HUES48 (cell line): ENCODE measurements at regions not wholly inside any gene's neighbourhood (a gene's known extent, or its start where the extent isn't known, plus 50 kb on each side); places are given as distances from the start of the nearest gene placed in this dataset.

Source experiments
- H3K27ac ChIP-seq: one replicate; pipeline ENCODE4 v1.7.0; 2013; ENCODE audit warnings: low read depth, low read length, inconsistent platforms
- H3K27me3 ChIP-seq: 2 replicates; pipeline ENCODE4 v1.6.1; 2013; ENCODE audit warnings: mild to moderate bottlenecking, low read length; ENCODE audit not compliant: control insufficient read depth, insufficient read depth
- H3K36me3 ChIP-seq: 2 replicates; pipeline ENCODE4 v1.6.1; 2013; ENCODE audit warnings: low read length; ENCODE audit not compliant: control insufficient read depth, insufficient read depth
- H3K4me1 ChIP-seq: 2 replicates; pipeline ENCODE4 v1.6.1; 2013; ENCODE audit warnings: mild to moderate bottlenecking, low read length; ENCODE audit not compliant: control insufficient read depth, insufficient read depth
- H3K4me3 ChIP-seq: 2 replicates; pipeline ENCODE4 v1.5.1; 2013; ENCODE audit warnings: mild to moderate bottlenecking, low read depth, low read length
- H3K9ac ChIP-seq: 2 replicates; pipeline ENCODE4 v1.6.1; 2013; ENCODE audit warnings: mild to moderate bottlenecking, low read depth, low read length, moderate library complexity
- H3K9me3 ChIP-seq: 2 replicates; pipeline ENCODE4 v1.6.1; 2013; ENCODE audit warnings: low read length; ENCODE audit not compliant: control insufficient read depth, insufficient read depth

- Histone ChIP-seq H3K4me1 (no peaks in the 10 kb centered on the region), H3K4me3 (no peak overlapping the region), H3K36me3 (no peaks in the 10 kb centered on the region), H3K27ac (no peak overlapping the region), H3K27me3 (no peaks in the 10 kb centered on the region), H3K9me3 (no peaks in the 10 kb centered on the region), H3K9ac (no peak overlapping the region)
These were observed 91.8 kb upstream of the MVB12B start for GRCh38 chr9:126234681-126235335.

DNA sequence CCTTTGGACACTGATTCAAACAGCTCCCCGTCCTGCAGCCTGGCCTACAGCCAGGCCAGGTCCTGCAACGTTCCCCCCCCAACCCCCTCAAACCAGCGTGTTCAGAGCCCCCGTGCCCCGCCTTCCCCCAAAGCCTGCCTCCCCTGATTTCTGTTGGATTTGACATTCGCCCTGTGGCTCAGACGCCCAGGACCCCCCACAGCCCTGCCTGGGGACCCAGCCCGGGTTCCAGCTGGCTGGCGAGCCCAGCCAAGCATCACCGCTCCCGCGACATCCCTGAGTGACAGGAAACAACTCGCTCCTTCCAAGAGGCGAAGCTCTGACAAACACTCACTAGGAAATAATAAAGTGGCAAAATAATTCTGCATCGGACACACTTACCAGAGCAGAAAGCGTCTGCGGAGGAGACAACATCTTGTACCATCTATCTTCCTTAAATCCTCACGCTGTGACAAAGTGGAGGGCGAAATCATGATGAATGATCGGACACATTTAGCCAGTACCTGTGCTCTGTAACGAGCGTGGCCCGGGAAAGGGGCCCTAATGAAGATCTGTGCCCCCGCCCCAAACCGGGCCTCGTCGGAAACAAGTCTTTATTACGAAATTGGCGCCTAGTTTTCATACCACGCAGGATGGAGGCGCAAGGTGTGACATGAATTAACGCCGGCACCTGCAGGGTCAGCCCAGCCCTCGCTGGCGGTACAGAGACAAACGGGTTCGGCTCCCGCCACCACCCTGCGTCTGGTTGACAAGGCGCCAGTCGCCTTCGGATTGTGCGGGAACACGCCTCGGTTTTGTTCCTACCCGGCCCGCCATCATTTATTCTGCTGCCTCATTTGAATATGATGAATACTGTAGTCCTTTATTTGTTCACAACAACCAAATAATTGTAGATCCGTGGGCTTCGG lies 91.0 kb upstream of the MVB12B start:
- Histone ChIP-seq H3K27ac (no peak overlapping the region), H3K9me3 (no peaks in the 10 kb centered on the region), H3K4me3 (no peak overlapping the region), H3K9ac (no peak overlapping the region), H3K36me3 (no peaks in the 10 kb centered on the region), H3K27me3 (no peaks in the 10 kb centered on the region), H3K4me1 (no peaks in the 10 kb centered on the region)

DNA sequence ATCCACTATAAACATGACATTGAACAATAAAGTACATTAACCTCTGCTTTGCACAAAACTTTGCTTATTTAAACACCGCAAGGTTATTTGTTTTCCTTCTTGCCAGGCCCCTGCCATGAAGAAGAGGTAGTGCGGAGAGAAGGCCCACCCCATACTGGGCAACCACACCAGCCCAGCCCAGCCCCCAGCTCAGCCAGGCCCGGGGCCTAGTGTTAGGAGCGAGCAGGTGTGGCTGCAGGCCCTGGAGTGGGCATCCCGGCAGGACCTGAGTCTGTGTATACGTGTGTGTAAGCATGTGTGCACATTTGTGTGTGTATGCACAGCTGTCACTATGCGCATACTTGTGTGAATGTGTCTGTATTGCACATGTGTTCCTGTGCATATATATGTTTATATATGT lies 90.4 kb upstream of the MVB12B start:
- no peaks in the 10 kb centered on the region for H3K9me3 ChIP-seq
- H3K4me3 ChIP-seq: no peak overlapping the region
- H3K4me1 ChIP-seq: no peaks in the 10 kb centered on the region
- H3K27me3 ChIP-seq: no peaks in the 10 kb centered on the region
- no peaks in the 10 kb centered on the region for H3K36me3 ChIP-seq
- no peak overlapping the region for H3K9ac ChIP-seq
- no peak overlapping the region for H3K27ac ChIP-seq

DNA sequence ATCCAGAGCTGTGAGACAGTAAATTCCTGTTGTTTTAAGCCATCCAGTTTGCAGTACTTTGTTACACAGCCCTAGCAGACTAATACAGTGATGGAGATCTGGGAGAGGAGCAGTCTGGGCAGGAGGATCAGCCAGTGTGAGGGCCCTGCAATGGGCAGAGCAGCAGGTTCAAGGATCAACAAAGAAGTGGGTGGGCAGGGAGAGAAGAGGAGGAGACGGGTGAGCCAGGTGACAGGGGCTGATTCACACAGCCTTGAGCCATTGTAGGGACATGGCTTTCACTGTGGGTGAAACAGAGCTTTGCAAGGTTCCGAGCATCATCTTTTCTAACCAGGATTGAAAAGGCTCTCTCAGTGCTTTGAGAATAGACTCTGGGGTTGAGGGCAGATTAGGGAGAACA lies 88.2 kb upstream of the MVB12B start:
- Histone ChIP-seq H3K9ac (no peak overlapping the region), H3K9me3 (no peaks in the 10 kb centered on the region), H3K4me3 (no peak overlapping the region), H3K36me3 (no peaks in the 10 kb centered on the region), H3K27me3 (no peaks in the 10 kb centered on the region), H3K27ac (no peak overlapping the region), H3K4me1 (no peaks in the 10 kb centered on the region)

- H3K9ac ChIP-seq: no peak overlapping the region
- H3K4me1 ChIP-seq: no peaks in the 10 kb centered on the region
- H3K27me3 ChIP-seq: no peaks in the 10 kb centered on the region
- no peak overlapping the region for H3K27ac ChIP-seq
- no peaks in the 10 kb centered on the region for H3K9me3 ChIP-seq
- no peak overlapping the region for H3K4me3 ChIP-seq
- no peaks in the 10 kb centered on the region for H3K36me3 ChIP-seq
These were observed 87.1 kb upstream of the MVB12B start for GRCh38 chr9:126239515-126239914.

DNA sequence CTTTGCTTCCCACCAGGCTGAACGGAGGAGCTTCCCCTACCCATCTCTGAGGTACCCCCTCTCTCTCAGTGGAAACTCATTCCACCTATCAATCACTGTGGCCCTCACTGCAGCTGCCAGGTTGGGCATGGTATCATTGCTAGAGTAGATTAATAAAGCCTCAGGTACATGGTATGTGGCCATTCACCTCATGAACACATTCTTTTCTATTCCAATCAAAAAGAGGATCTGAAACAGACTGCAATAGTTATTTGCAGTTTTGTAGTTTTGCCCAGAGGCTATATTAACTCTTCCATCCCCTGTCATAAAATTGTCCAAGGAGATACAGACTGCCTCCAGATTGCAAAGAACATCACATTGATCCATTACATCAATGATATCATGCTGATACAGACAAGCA lies 85.8 kb upstream of the MVB12B start:
- Histone ChIP-seq H3K27ac (no peak overlapping the region), H3K4me1 (no peaks in the 10 kb centered on the region), H3K4me3 (no peak overlapping the region), H3K9ac (no peak overlapping the region), H3K36me3 (no peaks in the 10 kb centered on the region), H3K27me3 (no peaks in the 10 kb centered on the region), H3K9me3 (no peaks in the 10 kb centered on the region)

- H3K27ac ChIP-seq: no peak overlapping the region
- H3K4me1 ChIP-seq: no peaks in the 10 kb centered on the region
- H3K36me3 ChIP-seq: no peaks in the 10 kb centered on the region
- no peak overlapping the region for H3K9ac ChIP-seq
- H3K9me3 ChIP-seq: no peaks in the 10 kb centered on the region; the same call in 1 of the 2 replicates
- H3K27me3 ChIP-seq: no peaks in the 10 kb centered on the region
- no peak overlapping the region for H3K4me3 ChIP-seq
These were observed 77.9 kb upstream of the MVB12B start for GRCh38 chr9:126248680-126249079.

GRCh38 chr9:126261584-126262356 lies 64.9 kb upstream of the MVB12B start:
- Histone ChIP-seq H3K4me3 (no peak overlapping the region), H3K9ac (no peak overlapping the region), H3K27ac (no peak overlapping the region), H3K36me3 (no peaks in the 10 kb centered on the region), H3K9me3 (no peaks in the 10 kb centered on the region), H3K4me1 (no peaks in the 10 kb centered on the region), H3K27me3 (no peaks in the 10 kb centered on the region)

DNA sequence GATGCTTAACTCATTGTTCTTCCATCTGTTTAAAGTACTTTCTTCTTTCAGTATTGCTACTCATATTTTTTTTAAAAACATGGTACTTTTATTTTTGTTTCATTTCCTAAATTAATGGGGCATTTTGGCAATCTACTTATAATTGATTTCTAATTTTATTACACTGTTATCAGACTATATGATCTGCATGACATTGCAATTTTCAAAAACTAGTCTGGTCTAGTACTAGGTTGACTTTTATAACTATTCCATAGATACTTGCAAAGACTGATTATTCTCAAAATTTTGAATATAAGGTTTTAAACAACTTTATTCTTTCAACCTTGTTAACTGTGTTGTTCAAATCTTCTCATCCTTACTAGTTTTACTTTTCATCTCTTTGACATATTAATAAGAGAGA lies 63.9 kb upstream of the MVB12B start:
- H3K9me3 ChIP-seq: no peaks in the 10 kb centered on the region
- H3K36me3 ChIP-seq: no peaks in the 10 kb centered on the region
- no peaks in the 10 kb centered on the region for H3K4me1 ChIP-seq
- no peak overlapping the region for H3K4me3 ChIP-seq
- no peaks in the 10 kb centered on the region for H3K27me3 ChIP-seq
- no peak overlapping the region for H3K27ac ChIP-seq
- H3K9ac ChIP-seq: no peak overlapping the region

- Histone ChIP-seq H3K27me3 (no peaks in the 10 kb centered on the region), H3K4me3 (no peak overlapping the region), H3K4me1 (peaks cover 8% of the 10 kb centered on the region), H3K9ac (no peak overlapping the region), H3K36me3 (no peaks in the 10 kb centered on the region), H3K27ac (no peak overlapping the region), H3K9me3 (no peaks in the 10 kb centered on the region)
These were observed 56.1 kb upstream of the MVB12B start for GRCh38 chr9:126270556-126270955.
